ENCODE measurements at regions not wholly inside any gene's neighbourhood (a gene's known extent, or its start where the extent isn't known, plus 50 kb on each side); places are given as distances from the start of the nearest gene placed in this dataset.

DNA sequence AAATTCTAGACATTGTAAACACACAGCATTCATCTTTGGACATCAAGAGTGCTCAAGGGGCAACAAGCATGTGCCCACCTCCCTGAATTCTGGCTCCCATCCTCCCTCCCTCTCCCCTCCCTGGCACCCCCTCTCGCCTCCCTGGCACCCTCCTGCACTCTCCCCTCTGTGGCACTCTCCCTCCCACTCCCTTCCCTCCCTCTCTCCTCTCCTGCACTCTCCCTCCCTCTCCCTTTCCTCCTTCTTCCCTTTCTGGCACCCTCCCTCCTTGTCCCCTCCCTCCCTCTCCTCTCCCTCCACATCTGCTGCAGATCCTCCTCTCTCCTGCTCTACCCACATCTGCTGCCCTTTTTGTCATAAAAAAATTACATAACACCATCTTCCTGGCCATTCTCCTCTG, 113.0 kb upstream of the SLC22A23 start:
- TF ChIP-seq, protein P1, sequence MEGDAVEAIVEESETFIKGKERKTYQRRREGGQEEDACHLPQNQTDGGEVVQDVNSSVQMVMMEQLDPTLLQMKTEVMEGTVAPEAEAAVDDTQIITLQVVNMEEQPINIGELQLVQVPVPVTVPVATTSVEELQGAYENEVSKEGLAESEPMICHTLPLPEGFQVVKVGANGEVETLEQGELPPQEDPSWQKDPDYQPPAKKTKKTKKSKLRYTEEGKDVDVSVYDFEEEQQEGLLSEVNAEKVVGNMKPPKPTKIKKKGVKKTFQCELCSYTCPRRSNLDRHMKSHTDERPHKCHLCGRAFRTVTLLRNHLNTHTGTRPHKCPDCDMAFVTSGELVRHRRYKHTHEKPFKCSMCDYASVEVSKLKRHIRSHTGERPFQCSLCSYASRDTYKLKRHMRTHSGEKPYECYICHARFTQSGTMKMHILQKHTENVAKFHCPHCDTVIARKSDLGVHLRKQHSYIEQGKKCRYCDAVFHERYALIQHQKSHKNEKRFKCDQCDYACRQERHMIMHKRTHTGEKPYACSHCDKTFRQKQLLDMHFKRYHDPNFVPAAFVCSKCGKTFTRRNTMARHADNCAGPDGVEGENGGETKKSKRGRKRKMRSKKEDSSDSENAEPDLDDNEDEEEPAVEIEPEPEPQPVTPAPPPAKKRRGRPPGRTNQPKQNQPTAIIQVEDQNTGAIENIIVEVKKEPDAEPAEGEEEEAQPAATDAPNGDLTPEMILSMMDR (IDR thresholded peaks at IDR 0.05), result no peak
- TF ChIP-seq POLR2A (IDR thresholded peaks at IDR 0.05), result no peak
- ATAC-seq (no peak), DNase-seq (no peak)
- H3K9me3 ChIP-seq, result no peaks in the 10 kb centered on the region
- intact Hi-C loops (cut with DNase I), result no loop called here
- 89% methylated on average over 1 of the region's 1 CpG for WGBS (ENCODE audit: insufficient coverage, low coverage, low lambda C conversion rate, missing lambda C conversion rate)
- no peaks in the 10 kb centered on the region for H3K36me3 ChIP-seq
- H3K27ac ChIP-seq, result no peak overlapping the region
- H3K27me3 ChIP-seq, result no peaks in the 10 kb centered on the region
- no peak overlapping the region for H3K4me3 ChIP-seq
- no peaks in the 10 kb centered on the region for H3K4me1 ChIP-seq

DNA sequence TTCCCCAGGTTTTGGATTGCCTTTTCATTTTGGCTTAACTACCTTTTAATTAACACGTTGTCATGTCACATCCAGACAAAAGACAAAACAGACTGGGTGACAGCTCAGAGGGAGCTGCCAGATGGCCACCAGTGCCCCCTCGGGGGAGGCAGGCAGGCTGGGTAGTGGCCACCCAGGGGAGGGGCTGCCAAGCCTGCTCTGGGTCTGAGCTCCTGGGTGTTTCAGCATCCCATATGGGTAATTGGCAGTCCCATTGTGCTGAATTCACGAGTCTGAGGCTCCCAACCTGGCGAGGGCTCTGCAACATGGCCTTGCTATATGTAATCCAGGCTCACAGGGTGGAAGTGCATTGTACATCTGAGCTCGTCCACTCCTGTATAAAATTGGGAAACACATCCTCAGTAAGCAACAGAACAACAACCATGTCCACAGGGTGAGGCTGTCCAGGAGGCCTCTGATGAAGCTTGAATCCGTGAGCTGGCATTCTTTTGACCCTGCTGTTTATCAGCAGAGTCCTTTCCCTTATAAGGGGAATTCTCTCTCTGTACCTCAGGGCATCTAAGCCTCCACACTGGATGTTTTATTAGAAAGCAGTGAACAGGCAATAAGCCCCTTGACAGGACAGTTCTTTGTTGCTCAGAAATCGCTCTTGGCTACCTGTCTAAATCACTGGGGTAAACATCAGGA, 111.7 kb upstream of the SLC22A23 start:
- Histone ChIP-seq H3K4me3 (no peak overlapping the region), H3K27me3 (no peaks in the 10 kb centered on the region), H3K27ac (no peak overlapping the region), H3K36me3 (no peaks in the 10 kb centered on the region), H3K4me1 (no peaks in the 10 kb centered on the region), H3K9me3 (no peaks in the 10 kb centered on the region)
- intact Hi-C loops (cut with DNase I), result no loop called here
- WGBS (ENCODE audit: insufficient coverage, low coverage, low lambda C conversion rate, missing lambda C conversion rate), result 74% methylated on average over 4 of the region's 7 CpGs
- no peak for ATAC-seq
- TF ChIP-seq, protein P1 (IDR thresholded peaks at IDR 0.05), result no peak
- no peak for TF ChIP-seq POLR2A (IDR thresholded peaks at IDR 0.05)
- no peak for DNase-seq

DNA sequence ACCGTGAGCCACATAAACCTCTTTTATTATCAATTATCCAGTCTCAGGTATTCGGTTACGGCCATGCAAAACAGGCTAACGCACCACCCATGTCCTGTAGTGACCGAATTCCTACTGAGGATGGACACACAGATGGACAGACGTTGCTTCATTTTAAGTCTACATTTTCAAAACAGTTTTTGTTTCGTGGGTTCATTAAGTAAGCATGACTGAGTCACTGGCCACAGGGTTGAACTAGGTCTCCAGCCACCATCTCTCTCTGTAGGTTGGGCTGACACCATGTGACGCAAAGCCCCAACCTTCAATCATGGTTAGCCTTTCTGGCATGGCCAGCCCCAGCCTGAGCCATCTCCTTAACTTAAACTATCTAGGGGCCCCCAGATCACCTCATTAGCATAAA, 110.0 kb upstream of the SLC22A23 start:
- 79% methylated on average over 8 of the region's 8 CpGs for WGBS (ENCODE audit: insufficient coverage, low coverage, low lambda C conversion rate, missing lambda C conversion rate)
- ATAC-seq, result no peak
- H3K27me3 ChIP-seq, result no peaks in the 10 kb centered on the region

DNA sequence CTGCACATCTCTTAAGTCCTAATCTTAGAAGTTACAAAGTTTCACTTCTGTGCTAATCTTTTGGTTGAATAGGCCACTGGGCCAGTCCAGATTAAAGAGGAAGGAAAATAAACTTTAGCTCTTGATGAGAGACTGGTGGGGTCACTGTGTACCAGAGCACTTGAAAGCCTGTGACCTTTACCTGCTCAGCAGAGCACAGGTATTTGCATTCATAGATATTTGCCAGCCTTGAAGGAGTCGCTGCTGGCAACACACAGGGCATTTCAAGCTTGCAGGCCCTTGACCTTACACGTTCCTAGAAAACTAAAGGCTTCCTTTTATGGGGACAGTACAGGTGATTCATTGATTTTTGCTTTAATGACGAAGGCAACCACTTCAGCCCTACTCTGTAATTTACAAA, 108.4 kb upstream of the SLC22A23 start:
- no peak for DNase-seq
- 80% methylated on average over 3 of the region's 3 CpGs for WGBS (ENCODE audit: insufficient coverage, low coverage, low lambda C conversion rate, missing lambda C conversion rate)
- Histone ChIP-seq H3K36me3 (no peaks in the 10 kb centered on the region), H3K9me3 (no peaks in the 10 kb centered on the region), H3K4me3 (no peak overlapping the region), H3K4me1 (no peaks in the 10 kb centered on the region), H3K27ac (no peak overlapping the region), H3K27me3 (no peaks in the 10 kb centered on the region)
- ATAC-seq, result no peak
- intact Hi-C loops (cut with DNase I), result no loop called here
- TF ChIP-seq POLR2A (IDR thresholded peaks at IDR 0.05), result no peak

More for the DNA sequence above, 110.0 kb upstream of the SLC22A23 start:
- Histone ChIP-seq H3K27ac (no peak overlapping the region), H3K36me3 (no peaks in the 10 kb centered on the region), H3K9me3 (no peaks in the 10 kb centered on the region), H3K4me1 (no peaks in the 10 kb centered on the region), H3K4me3 (no peak overlapping the region)
- no peak for DNase-seq
- no peak for TF ChIP-seq POLR2A (IDR thresholded peaks at IDR 0.05)
- TF ChIP-seq, protein P1 (IDR thresholded peaks at IDR 0.05), result no peak
- intact Hi-C loops (cut with DNase I), result no loop called here

DNA sequence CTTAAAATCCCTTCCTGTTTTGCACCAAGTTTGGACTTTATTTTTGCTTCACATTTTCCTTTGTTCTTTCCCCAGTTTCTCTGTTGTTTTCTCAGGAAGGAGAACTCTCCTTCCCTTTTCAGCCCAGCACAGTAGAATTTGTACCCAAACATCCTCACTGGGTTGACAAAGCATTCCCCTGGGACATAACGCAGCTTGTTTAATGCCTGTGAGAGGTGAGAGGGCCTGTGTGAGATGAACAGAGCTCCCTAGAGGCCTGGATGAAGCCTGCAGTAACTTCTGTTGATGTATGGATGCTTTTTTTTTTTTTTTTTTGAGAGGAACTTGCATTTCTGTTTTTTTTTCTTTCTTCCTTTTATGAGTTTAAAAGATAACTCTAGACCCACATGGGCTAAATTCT, 104.9 kb upstream of the SLC22A23 start:
- ATAC-seq (peak in 2 of 4 donors; percentile 16 to 65), DNase-seq (no peak)
- Histone ChIP-seq H3K27ac (no peak overlapping the region), H3K4me1 (no peaks in the 10 kb centered on the region), H3K36me3 (no peaks in the 10 kb centered on the region), H3K4me3 (no peak overlapping the region), H3K9me3 (no peaks in the 10 kb centered on the region), H3K27me3 (no peaks in the 10 kb centered on the region)
- 46% methylated on average over 1 of the region's 1 CpG for WGBS (ENCODE audit: insufficient coverage, low coverage, low lambda C conversion rate, missing lambda C conversion rate)
- intact Hi-C loops (cut with DNase I), result no loop called here
- TF ChIP-seq POLR2A (IDR thresholded peaks at IDR 0.05), result no peak
- TF ChIP-seq, protein P1 (IDR thresholded peaks at IDR 0.05), result no peak
